ENCODE measurements at regions not wholly inside any gene's neighbourhood (a gene's known extent, or its start where the extent isn't known, plus 50 kb on each side); places are given as distances from the start of the nearest gene placed in this dataset.

DNA sequence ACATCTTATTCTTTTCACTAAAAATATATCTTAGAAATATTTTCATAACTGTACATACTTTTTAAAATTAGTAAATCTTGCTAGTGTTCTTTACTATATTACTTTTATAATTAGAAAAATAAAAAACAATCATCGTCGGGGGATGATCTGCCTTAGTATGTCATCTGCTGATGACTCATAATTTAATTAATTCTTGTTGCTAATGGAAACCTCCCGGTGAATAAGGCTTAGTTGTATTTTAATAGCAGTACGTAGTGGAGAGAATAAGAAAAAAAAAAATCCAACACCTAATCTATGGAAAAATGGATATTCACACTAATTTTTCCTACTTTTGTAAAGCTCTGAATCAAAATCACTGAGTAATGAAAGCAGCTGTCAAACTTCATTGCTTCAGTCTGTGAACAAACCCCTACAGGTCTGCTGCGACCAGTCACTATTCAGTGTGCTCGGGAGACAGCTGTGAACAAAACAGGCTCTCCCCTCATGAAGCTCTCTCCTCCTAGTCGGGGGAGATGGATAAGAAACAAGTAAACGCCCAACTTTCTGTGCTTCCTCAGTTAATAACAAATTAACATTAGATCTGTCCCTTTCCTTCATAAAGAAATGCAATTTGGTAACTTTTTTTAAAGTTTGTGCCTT is 97.4 kb upstream of the UPP2 start:
- no peaks in the 10 kb centered on the region for H3K27me3 ChIP-seq (replicated peaks; ENCODE audit: control insufficient read depth, insufficient read depth, low read length)
- no peak for DNase-seq (ENCODE audit: low read depth)
- peaks cover 2% of the 10 kb centered on the region for H3K4me1 ChIP-seq (ENCODE audit: control insufficient read depth, insufficient read depth, low read length)
- no peak overlapping the region for H3K9ac ChIP-seq (ENCODE audit: low read length)
- H3K4me3 ChIP-seq (ENCODE audit: low read length), result peak overlapping the region; percentile 49
- H3K9me3 ChIP-seq (ENCODE audit: control insufficient read depth, low read length), result no peaks in the 10 kb centered on the region
- H3K36me3 ChIP-seq (ENCODE audit: control insufficient read depth, insufficient read depth, low read length, severe bottlenecking), result no peaks in the 10 kb centered on the region

GRCh38 chr2:158002079-158002478 is 99.6 kb upstream of the UPP2 start:
- H3K4me3 ChIP-seq (ENCODE audit: low read length), result no peak overlapping the region
- H3K9me3 ChIP-seq (ENCODE audit: control insufficient read depth, low read length), result no peaks in the 10 kb centered on the region
- H3K27me3 ChIP-seq (replicated peaks; ENCODE audit: control insufficient read depth, insufficient read depth, low read length), result no peaks in the 10 kb centered on the region
- H3K4me1 ChIP-seq (ENCODE audit: control insufficient read depth, insufficient read depth, low read length), result no peaks in the 10 kb centered on the region
- no peak overlapping the region for H3K9ac ChIP-seq (ENCODE audit: low read length)
- no peak for DNase-seq (ENCODE audit: low read depth)
- no peaks in the 10 kb centered on the region for H3K36me3 ChIP-seq (ENCODE audit: control insufficient read depth, insufficient read depth, low read length, severe bottlenecking)

DNA sequence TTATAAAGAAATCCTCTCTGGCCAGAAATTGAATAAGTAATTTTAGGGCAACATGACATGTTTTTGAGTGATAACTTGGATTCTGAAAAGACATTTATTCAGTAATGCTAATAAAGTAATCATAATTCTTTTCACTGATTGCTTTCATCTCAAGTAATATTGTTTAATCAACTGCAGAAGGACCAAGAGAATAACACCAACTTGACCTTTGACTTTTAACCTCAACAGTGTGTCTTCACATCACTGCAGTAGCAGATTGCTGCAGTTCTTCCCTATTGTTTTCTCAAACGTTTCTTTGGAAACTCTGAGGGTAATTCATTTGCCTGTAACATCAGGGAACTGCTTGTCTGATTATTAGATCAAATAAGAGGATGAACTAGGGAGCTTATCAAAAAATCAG is 104.9 kb upstream of the UPP2 start:
- no peaks in the 10 kb centered on the region for H3K36me3 ChIP-seq (ENCODE audit: control insufficient read depth, insufficient read depth, low read length, severe bottlenecking)
- no peak overlapping the region for H3K4me3 ChIP-seq (ENCODE audit: low read length)
- peaks cover 9% of the 10 kb centered on the region for H3K4me1 ChIP-seq (ENCODE audit: control insufficient read depth, insufficient read depth, low read length)
- H3K27me3 ChIP-seq (replicated peaks; ENCODE audit: control insufficient read depth, insufficient read depth, low read length), result no peaks in the 10 kb centered on the region
- no peaks in the 10 kb centered on the region for H3K9me3 ChIP-seq (ENCODE audit: control insufficient read depth, low read length)
- DNase-seq (ENCODE audit: low read depth), result no peak
- no peak overlapping the region for H3K9ac ChIP-seq (ENCODE audit: low read length)

DNA sequence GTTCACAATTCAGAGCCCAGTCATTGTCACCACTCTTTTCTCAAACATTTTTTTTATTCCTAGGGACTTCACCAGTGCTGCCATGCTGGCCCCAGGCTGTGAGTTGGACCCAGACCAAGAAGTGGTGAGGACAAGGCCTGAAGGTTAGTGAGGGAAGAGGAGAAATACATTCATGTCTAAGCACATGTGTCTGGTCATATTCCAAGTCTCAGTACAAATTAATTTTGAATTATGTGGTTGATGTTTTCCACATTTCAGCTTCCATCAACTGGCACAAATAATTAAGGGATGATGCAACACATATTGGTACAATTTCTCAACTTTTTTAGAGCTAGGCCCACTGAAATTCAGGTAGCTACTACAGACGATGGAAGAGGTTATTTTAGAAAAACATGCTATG is 106.6 kb upstream of the UPP2 start:
- Histone ChIP-seq H3K4me3 (ENCODE audit: low read length) (no peak overlapping the region), H3K36me3 (ENCODE audit: control insufficient read depth, insufficient read depth, low read length, severe bottlenecking) (no peaks in the 10 kb centered on the region), H3K27me3 (replicated peaks; ENCODE audit: control insufficient read depth, insufficient read depth, low read length) (no peaks in the 10 kb centered on the region), H3K9me3 (ENCODE audit: control insufficient read depth, low read length) (no peaks in the 10 kb centered on the region), H3K4me1 (ENCODE audit: control insufficient read depth, insufficient read depth, low read length) (peaks cover 9% of the 10 kb centered on the region), H3K9ac (ENCODE audit: low read length) (no peak overlapping the region)
- peak; percentile 29 for DNase-seq (ENCODE audit: low read depth)

DNA sequence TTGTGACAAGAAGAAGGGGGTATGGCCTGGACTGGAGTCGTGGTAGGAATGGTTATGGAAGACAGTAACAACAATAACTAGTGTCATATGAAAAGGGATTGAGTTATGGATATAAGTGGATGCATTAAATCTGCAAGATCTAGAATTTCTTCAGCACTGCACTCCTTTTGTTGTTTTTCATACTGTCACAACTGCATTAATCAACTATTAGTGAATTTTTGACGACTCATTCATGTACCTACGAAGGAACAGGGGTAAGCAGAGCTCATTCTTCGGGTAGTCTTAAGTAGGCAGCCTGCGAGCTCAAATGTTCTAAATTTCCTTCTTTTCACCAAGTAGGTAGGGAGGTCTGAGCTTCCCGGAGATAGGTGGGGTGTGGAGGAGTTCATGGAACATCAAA is 109.7 kb upstream of the UPP2 start:
- H3K27me3 ChIP-seq (replicated peaks; ENCODE audit: control insufficient read depth, insufficient read depth, low read length), result no peaks in the 10 kb centered on the region
- no peaks in the 10 kb centered on the region for H3K36me3 ChIP-seq (ENCODE audit: control insufficient read depth, insufficient read depth, low read length, severe bottlenecking)
- H3K9me3 ChIP-seq (ENCODE audit: control insufficient read depth, low read length), result no peaks in the 10 kb centered on the region
- no peak overlapping the region for H3K9ac ChIP-seq (ENCODE audit: low read length)
- no peak for DNase-seq (ENCODE audit: low read depth)
- H3K4me1 ChIP-seq (ENCODE audit: control insufficient read depth, insufficient read depth, low read length), result peaks cover 9% of the 10 kb centered on the region
- H3K4me3 ChIP-seq (ENCODE audit: low read length), result no peak overlapping the region

GRCh38 chr2:157990173-157990572 is 111.5 kb upstream of the UPP2 start:
- no peak for DNase-seq (ENCODE audit: low read depth)
- Histone ChIP-seq H3K36me3 (ENCODE audit: control insufficient read depth, insufficient read depth, low read length, severe bottlenecking) (no peaks in the 10 kb centered on the region), H3K4me3 (ENCODE audit: low read length) (no peak overlapping the region), H3K9me3 (ENCODE audit: control insufficient read depth, low read length) (no peaks in the 10 kb centered on the region), H3K4me1 (ENCODE audit: control insufficient read depth, insufficient read depth, low read length) (no peaks in the 10 kb centered on the region), H3K27me3 (replicated peaks; ENCODE audit: control insufficient read depth, insufficient read depth, low read length) (no peaks in the 10 kb centered on the region), H3K9ac (ENCODE audit: low read length) (no peak overlapping the region)

GRCh38 chr2:157989227-157989626 is 112.4 kb upstream of the UPP2 start:
- H3K4me1 ChIP-seq (ENCODE audit: control insufficient read depth, insufficient read depth, low read length), result no peaks in the 10 kb centered on the region
- H3K27me3 ChIP-seq (replicated peaks; ENCODE audit: control insufficient read depth, insufficient read depth, low read length), result no peaks in the 10 kb centered on the region
- H3K9me3 ChIP-seq (ENCODE audit: control insufficient read depth, low read length), result no peaks in the 10 kb centered on the region
- no peak overlapping the region for H3K9ac ChIP-seq (ENCODE audit: low read length)
- no peak overlapping the region for H3K4me3 ChIP-seq (ENCODE audit: low read length)
- no peak for DNase-seq (ENCODE audit: low read depth)
- H3K36me3 ChIP-seq (ENCODE audit: control insufficient read depth, insufficient read depth, low read length, severe bottlenecking), result no peaks in the 10 kb centered on the region

GRCh38 chr2:157986761-157987160 is 110.6 kb upstream of the ACVR1 start:
- Histone ChIP-seq H3K9ac (ENCODE audit: low read length) (no peak overlapping the region), H3K4me1 (ENCODE audit: control insufficient read depth, insufficient read depth, low read length) (no peaks in the 10 kb centered on the region), H3K9me3 (ENCODE audit: control insufficient read depth, low read length) (no peaks in the 10 kb centered on the region), H3K4me3 (ENCODE audit: low read length) (no peak overlapping the region), H3K36me3 (ENCODE audit: control insufficient read depth, insufficient read depth, low read length, severe bottlenecking) (no peaks in the 10 kb centered on the region), H3K27me3 (replicated peaks; ENCODE audit: control insufficient read depth, insufficient read depth, low read length) (no peaks in the 10 kb centered on the region)
- no peak for DNase-seq (ENCODE audit: low read depth)

DNA sequence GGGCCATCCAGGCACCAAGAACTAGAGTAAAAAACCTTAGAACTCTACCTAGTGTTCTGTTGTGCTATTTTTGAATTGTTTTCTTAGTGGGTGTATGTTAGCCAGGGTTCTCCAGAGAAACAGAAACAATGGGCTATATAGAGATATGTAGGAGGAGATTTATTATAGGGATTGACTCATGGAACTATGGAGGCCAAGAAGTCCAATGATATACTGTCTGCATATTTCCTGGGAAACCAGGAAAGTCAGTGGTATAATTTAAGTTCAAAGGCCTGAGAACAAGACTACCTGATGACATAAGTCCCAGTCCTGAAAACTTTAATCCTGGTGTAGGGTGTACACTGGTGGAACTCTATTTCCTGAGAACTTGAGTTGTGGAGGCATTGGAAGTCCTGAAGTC is 108.7 kb upstream of the ACVR1 start:
- H3K4me1 ChIP-seq (ENCODE audit: control insufficient read depth, insufficient read depth, low read length), result no peaks in the 10 kb centered on the region
- no peaks in the 10 kb centered on the region for H3K36me3 ChIP-seq (ENCODE audit: control insufficient read depth, insufficient read depth, low read length, severe bottlenecking)
- no peak overlapping the region for H3K4me3 ChIP-seq (ENCODE audit: low read length)
- peaks cover 5% of the 10 kb centered on the region for H3K9me3 ChIP-seq (ENCODE audit: control insufficient read depth, low read length)
- no peak overlapping the region for H3K9ac ChIP-seq (ENCODE audit: low read length)
- no peak for DNase-seq (ENCODE audit: low read depth)
- H3K27me3 ChIP-seq (replicated peaks; ENCODE audit: control insufficient read depth, insufficient read depth, low read length), result no peaks in the 10 kb centered on the region

- H3K9me3 ChIP-seq (ENCODE audit: control insufficient read depth, low read length), result peaks cover 5% of the 10 kb centered on the region
- no peak overlapping the region for H3K9ac ChIP-seq (ENCODE audit: low read length)
- H3K4me1 ChIP-seq (ENCODE audit: control insufficient read depth, insufficient read depth, low read length), result no peaks in the 10 kb centered on the region
- H3K36me3 ChIP-seq (ENCODE audit: control insufficient read depth, insufficient read depth, low read length, severe bottlenecking), result no peaks in the 10 kb centered on the region
- H3K4me3 ChIP-seq (ENCODE audit: low read length), result no peak overlapping the region
- no peaks in the 10 kb centered on the region for H3K27me3 ChIP-seq (replicated peaks; ENCODE audit: control insufficient read depth, insufficient read depth, low read length)
- DNase-seq (ENCODE audit: low read depth), result no peak
Observed at GRCh38 chr2:157980020-157980419, 103.9 kb upstream of the ACVR1 start.

- no peak for DNase-seq (ENCODE audit: low read depth)
- Histone ChIP-seq H3K4me1 (ENCODE audit: control insufficient read depth, insufficient read depth, low read length) (no peaks in the 10 kb centered on the region), H3K4me3 (ENCODE audit: low read length) (no peak overlapping the region), H3K9ac (ENCODE audit: low read length) (no peak overlapping the region), H3K36me3 (ENCODE audit: control insufficient read depth, insufficient read depth, low read length, severe bottlenecking) (no peaks in the 10 kb centered on the region), H3K9me3 (ENCODE audit: control insufficient read depth, low read length) (no peaks in the 10 kb centered on the region), H3K27me3 (replicated peaks; ENCODE audit: control insufficient read depth, insufficient read depth, low read length) (no peaks in the 10 kb centered on the region)
Observed at GRCh38 chr2:157971702-157972101, 95.6 kb upstream of the ACVR1 start.

GRCh38 chr2:157967856-157968255 is 91.7 kb upstream of the ACVR1 start:
- H3K4me3 ChIP-seq (ENCODE audit: low read length), result no peak overlapping the region
- DNase-seq (ENCODE audit: low read depth), result no peak
- H3K27me3 ChIP-seq (replicated peaks; ENCODE audit: control insufficient read depth, insufficient read depth, low read length), result no peaks in the 10 kb centered on the region
- no peaks in the 10 kb centered on the region for H3K9me3 ChIP-seq (ENCODE audit: control insufficient read depth, low read length)
- H3K4me1 ChIP-seq (ENCODE audit: control insufficient read depth, insufficient read depth, low read length), result no peaks in the 10 kb centered on the region
- H3K36me3 ChIP-seq (ENCODE audit: control insufficient read depth, insufficient read depth, low read length, severe bottlenecking), result no peaks in the 10 kb centered on the region
- no peak overlapping the region for H3K9ac ChIP-seq (ENCODE audit: low read length)
